Activated naive CD4-positive, alpha-beta T cell treated with anti-CD3 and anti-CD28 coated beads, Interleukin-2, amount 50 U/mL, for 24 hours (primary cell): ENCODE measurements at regions not wholly inside any gene's neighbourhood (a gene's known extent, or its start where the extent isn't known, plus 50 kb on each side); places are given as distances from the start of the nearest gene placed in this dataset.

Experiments used
- H3K27ac Mint-ChIP-seq: one replicate; pipeline ENCODE4 v1.8.0; 2021; ENCODE audit warnings: mild to moderate bottlenecking, mixed read lengths
- H3K27me3 Mint-ChIP-seq: one replicate; pipeline ENCODE4 v1.8.0; 2021; ENCODE audit warnings: mixed read lengths
- H3K36me3 Mint-ChIP-seq: one replicate; pipeline ENCODE4 v1.8.0; 2021; ENCODE audit warnings: mixed read lengths
- H3K4me1 Mint-ChIP-seq: one replicate; pipeline ENCODE4 v1.8.0; 2021; ENCODE audit warnings: mixed read lengths
- H3K4me3 Mint-ChIP-seq: one replicate; pipeline ENCODE4 v1.8.0; 2021; ENCODE audit warnings: mild to moderate bottlenecking, mixed read lengths
- H3K9me3 Mint-ChIP-seq: one replicate; pipeline ENCODE4 v1.8.0; 2021; ENCODE audit warnings: mixed read lengths

- Mint-ChIP-seq H3K27ac (no peak overlapping the region), H3K4me3 (no peak overlapping the region), H3K4me1 (no peaks in the 10 kb centered on the region), H3K36me3 (no peaks in the 10 kb centered on the region), H3K9me3 (peaks cover 1% of the 10 kb centered on the region), H3K27me3 (peaks cover 20% of the 10 kb centered on the region)
These were observed 272.2 kb upstream of the CHRNA7 start for GRCh38 chr15:31758126-31758525.

DNA sequence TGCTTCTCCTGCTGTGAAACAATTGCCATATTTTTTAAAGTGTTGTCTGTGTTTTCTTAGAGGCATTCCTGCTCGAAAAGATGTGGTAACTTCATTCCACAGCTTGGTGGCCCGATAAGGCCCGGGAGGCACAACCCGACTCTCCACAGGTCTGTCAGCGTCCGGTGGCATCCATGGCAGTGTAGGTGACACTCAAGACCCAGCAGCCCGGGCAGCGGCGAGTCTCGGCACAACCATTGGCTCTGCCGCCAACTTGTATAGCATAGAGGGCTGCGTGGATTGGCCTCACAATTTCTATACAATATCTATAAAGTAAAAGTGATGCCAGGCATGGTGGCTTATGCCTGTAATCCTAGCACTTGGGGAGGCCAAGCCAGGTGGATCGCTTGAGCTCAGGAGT is 262.3 kb upstream of the CHRNA7 start:
- Mint-ChIP-seq H3K4me3 (no peak overlapping the region), H3K9me3 (peaks cover 5% of the 10 kb centered on the region), H3K36me3 (no peaks in the 10 kb centered on the region), H3K27ac (no peak overlapping the region), H3K27me3 (peaks cover 23% of the 10 kb centered on the region), H3K4me1 (no peaks in the 10 kb centered on the region)

- no peak overlapping the region for H3K4me3 Mint-ChIP-seq
- no peaks in the 10 kb centered on the region for H3K36me3 Mint-ChIP-seq
- no peaks in the 10 kb centered on the region for H3K9me3 Mint-ChIP-seq
- H3K4me1 Mint-ChIP-seq: no peaks in the 10 kb centered on the region
- H3K27ac Mint-ChIP-seq: no peak overlapping the region
- H3K27me3 Mint-ChIP-seq: peaks cover 6% of the 10 kb centered on the region
These were observed 256.3 kb upstream of the CHRNA7 start for GRCh38 chr15:31774045-31774444.

DNA sequence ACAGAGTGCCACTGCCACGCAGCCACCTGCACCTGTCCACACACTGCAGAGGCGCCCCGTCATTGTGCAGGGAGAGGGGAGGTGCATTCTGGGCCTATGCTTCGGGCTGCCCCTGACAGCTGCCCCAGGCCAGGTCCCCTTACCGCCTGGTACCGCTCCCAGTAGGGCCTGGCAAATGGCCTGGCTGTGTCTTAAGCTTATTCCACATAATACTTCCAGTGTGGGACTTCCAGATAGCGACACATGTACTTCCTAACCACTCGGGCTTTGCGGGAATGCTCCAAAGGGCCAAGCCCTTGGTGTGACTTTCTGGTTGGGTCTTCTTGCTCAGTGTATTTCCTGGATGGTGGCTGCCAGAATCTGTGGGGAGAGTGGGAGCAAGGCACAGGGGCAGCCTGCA is 254.3 kb upstream of the CHRNA7 start:
- H3K27me3 Mint-ChIP-seq: peaks cover 3% of the 10 kb centered on the region
- H3K36me3 Mint-ChIP-seq: no peaks in the 10 kb centered on the region
- no peaks in the 10 kb centered on the region for H3K4me1 Mint-ChIP-seq
- no peaks in the 10 kb centered on the region for H3K9me3 Mint-ChIP-seq
- H3K27ac Mint-ChIP-seq: no peak overlapping the region
- no peak overlapping the region for H3K4me3 Mint-ChIP-seq

DNA sequence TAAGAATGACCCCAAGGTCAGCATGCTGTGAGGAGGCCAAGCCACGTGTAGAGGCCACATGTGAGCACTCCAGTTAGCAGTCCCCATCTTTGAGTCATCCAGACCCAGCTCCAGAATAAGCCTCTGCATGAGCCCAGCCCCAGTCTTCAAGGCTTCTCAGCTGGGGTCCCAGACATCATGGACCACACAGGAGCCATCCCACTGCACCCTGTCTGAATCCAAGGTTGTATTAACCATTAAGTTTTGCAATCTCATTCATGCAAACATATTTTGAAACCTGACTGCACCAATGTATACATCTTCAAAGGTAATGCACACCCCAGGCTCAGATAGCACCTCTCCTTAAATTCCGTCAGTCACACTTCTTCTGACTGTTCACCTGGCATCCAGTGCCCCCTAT is 249.1 kb upstream of the CHRNA7 start:
- Mint-ChIP-seq H3K9me3 (no peaks in the 10 kb centered on the region), H3K27me3 (peaks cover 3% of the 10 kb centered on the region), H3K27ac (no peak overlapping the region), H3K36me3 (no peaks in the 10 kb centered on the region), H3K4me3 (no peak overlapping the region), H3K4me1 (no peaks in the 10 kb centered on the region)

GRCh38 chr15:31782016-31782783 is 248.1 kb upstream of the CHRNA7 start:
- peaks cover 3% of the 10 kb centered on the region for H3K27me3 Mint-ChIP-seq
- no peaks in the 10 kb centered on the region for H3K36me3 Mint-ChIP-seq
- H3K27ac Mint-ChIP-seq: no peak overlapping the region
- H3K4me3 Mint-ChIP-seq: no peak overlapping the region
- H3K9me3 Mint-ChIP-seq: no peaks in the 10 kb centered on the region
- no peaks in the 10 kb centered on the region for H3K4me1 Mint-ChIP-seq

- peaks cover 3% of the 10 kb centered on the region for H3K27me3 Mint-ChIP-seq
- H3K36me3 Mint-ChIP-seq: no peaks in the 10 kb centered on the region
- H3K9me3 Mint-ChIP-seq: no peaks in the 10 kb centered on the region
- H3K27ac Mint-ChIP-seq: no peak overlapping the region
- no peaks in the 10 kb centered on the region for H3K4me1 Mint-ChIP-seq
- no peak overlapping the region for H3K4me3 Mint-ChIP-seq
These were observed 247.4 kb upstream of the CHRNA7 start for GRCh38 chr15:31782951-31783350.

- Mint-ChIP-seq H3K4me1 (no peaks in the 10 kb centered on the region), H3K9me3 (no peaks in the 10 kb centered on the region), H3K27ac (no peak overlapping the region), H3K36me3 (no peaks in the 10 kb centered on the region), H3K27me3 (peaks cover 5% of the 10 kb centered on the region), H3K4me3 (no peak overlapping the region)
These were observed 244.0 kb upstream of the CHRNA7 start for GRCh38 chr15:31786360-31786759.

DNA sequence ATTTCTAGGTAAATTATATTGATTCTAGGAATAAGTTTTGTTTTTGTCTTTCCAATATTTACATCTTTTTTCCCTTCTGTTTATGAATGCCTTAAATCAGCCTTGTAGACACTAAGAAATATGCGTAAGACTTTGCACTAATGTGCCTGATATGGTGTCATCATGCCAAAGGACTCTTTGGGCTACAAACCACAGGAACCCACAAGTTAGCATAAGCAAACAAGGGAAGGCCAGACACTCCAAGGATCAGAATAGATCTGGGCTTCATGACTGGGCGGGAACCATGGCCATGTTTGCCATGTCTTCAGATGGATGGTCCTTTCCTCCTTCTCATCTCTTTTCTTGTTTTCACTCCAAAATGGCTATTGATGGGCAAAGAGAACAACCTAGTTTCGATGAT is 242.2 kb upstream of the CHRNA7 start:
- Mint-ChIP-seq H3K4me1 (no peaks in the 10 kb centered on the region), H3K27ac (no peak overlapping the region), H3K9me3 (no peaks in the 10 kb centered on the region), H3K27me3 (peaks cover 3% of the 10 kb centered on the region), H3K36me3 (no peaks in the 10 kb centered on the region), H3K4me3 (no peak overlapping the region)

GRCh38 chr15:31792611-31793199 is 237.6 kb upstream of the CHRNA7 start:
- peaks cover 1% of the 10 kb centered on the region for H3K27me3 Mint-ChIP-seq
- H3K27ac Mint-ChIP-seq: no peak overlapping the region
- no peaks in the 10 kb centered on the region for H3K9me3 Mint-ChIP-seq
- H3K4me1 Mint-ChIP-seq: no peaks in the 10 kb centered on the region
- H3K36me3 Mint-ChIP-seq: no peaks in the 10 kb centered on the region
- no peak overlapping the region for H3K4me3 Mint-ChIP-seq

DNA sequence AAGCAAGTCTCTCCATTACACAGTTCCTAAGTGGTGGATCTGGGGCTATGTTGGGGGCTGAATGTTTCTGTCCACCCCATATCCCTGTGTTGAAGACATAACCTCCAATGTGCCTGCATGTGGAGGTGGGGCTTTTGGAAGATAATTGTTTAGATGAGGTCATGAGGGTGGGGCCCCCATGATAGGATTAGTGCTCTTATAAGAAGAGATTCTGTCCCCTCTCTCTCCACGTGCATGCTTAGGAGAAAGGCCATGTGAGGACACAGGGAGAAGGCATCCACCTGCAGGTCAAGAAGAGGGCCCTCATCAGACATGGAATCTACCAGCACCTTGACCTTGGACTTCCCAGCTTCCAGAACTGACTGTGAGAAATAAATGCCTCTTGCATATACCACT is 231.0 kb upstream of the CHRNA7 start:
- Mint-ChIP-seq H3K27ac (no peak overlapping the region), H3K9me3 (no peaks in the 10 kb centered on the region), H3K27me3 (no peaks in the 10 kb centered on the region), H3K4me3 (no peak overlapping the region), H3K4me1 (no peaks in the 10 kb centered on the region), H3K36me3 (no peaks in the 10 kb centered on the region)

- Mint-ChIP-seq H3K9me3 (no peaks in the 10 kb centered on the region), H3K27me3 (no peaks in the 10 kb centered on the region), H3K27ac (no peak overlapping the region), H3K4me1 (no peaks in the 10 kb centered on the region), H3K36me3 (no peaks in the 10 kb centered on the region), H3K4me3 (no peak overlapping the region)
These were observed 230.5 kb upstream of the CHRNA7 start for GRCh38 chr15:31799715-31800321.

DNA sequence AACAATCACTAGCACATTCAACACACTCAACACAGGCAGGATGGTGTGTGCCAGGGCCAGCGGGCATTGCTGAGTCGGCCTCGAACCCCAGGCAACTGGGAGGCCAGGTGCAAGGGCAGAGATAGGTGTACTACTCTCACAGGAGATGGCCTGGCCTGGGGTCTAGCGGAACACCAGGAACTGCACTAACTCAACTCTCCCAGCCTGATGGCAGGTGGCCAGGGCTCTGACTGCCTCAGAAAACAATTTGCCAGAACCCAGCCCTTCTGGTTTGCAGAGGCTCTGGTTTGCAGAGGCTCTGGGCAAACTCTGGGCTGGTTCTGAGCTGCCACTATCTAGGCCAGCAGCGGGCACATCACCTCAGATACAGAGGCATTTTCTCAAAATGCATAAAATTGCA is 229.2 kb upstream of the CHRNA7 start:
- no peak overlapping the region for H3K4me3 Mint-ChIP-seq
- H3K36me3 Mint-ChIP-seq: no peaks in the 10 kb centered on the region
- no peaks in the 10 kb centered on the region for H3K4me1 Mint-ChIP-seq
- no peak overlapping the region for H3K27ac Mint-ChIP-seq
- no peaks in the 10 kb centered on the region for H3K9me3 Mint-ChIP-seq
- no peaks in the 10 kb centered on the region for H3K27me3 Mint-ChIP-seq

- Mint-ChIP-seq H3K27ac (no peak overlapping the region), H3K4me1 (no peaks in the 10 kb centered on the region), H3K36me3 (no peaks in the 10 kb centered on the region)
These were observed 227.6 kb upstream of the CHRNA7 start for GRCh38 chr15:31802761-31803160.

GRCh38 chr15:31803388-31803884 is 226.9 kb upstream of the CHRNA7 start:
- Mint-ChIP-seq H3K36me3 (no peaks in the 10 kb centered on the region), H3K27me3 (no peaks in the 10 kb centered on the region), H3K9me3 (no peaks in the 10 kb centered on the region), H3K27ac (no peak overlapping the region), H3K4me1 (no peaks in the 10 kb centered on the region), H3K4me3 (no peak overlapping the region)

More at GRCh38 chr15:31802761-31803160, 227.6 kb upstream of the CHRNA7 start:
- H3K27me3 Mint-ChIP-seq: no peaks in the 10 kb centered on the region
- no peaks in the 10 kb centered on the region for H3K9me3 Mint-ChIP-seq
- H3K4me3 Mint-ChIP-seq: no peak overlapping the region

DNA sequence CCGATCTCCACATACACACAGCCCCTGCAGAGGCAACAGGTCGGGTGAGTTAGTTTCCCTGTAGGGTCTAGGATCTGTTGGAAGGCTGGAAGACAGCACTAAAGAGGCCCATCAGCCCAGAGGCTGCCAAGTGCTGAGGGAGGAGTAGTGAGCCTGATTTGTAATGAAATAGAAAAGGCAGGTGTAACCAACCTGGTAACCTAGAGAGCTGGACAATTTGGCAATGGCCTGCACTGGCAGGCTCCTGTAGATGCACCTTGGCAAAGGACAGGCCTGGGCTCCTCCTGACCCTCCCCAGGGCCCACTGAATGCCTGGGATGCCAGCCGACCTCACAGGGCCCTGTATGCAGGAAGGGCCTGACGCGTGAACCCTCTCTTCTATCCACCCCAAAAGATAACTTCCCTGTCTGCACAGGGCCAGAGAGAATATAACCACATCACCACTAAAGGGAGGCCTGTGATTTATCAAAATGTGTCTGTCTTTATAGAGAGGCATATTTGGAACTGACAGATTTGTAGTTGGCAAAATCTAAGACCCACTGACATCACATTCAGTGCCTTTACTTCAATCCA is 225.1 kb upstream of the CHRNA7 start:
- Mint-ChIP-seq H3K4me3 (no peak overlapping the region), H3K27ac (no peak overlapping the region), H3K4me1 (no peaks in the 10 kb centered on the region), H3K27me3 (no peaks in the 10 kb centered on the region), H3K36me3 (no peaks in the 10 kb centered on the region), H3K9me3 (no peaks in the 10 kb centered on the region)
